HFF-Myc (cell line): ENCODE measurements at regions not wholly inside any gene's neighbourhood (a gene's known extent, or its start where the extent isn't known, plus 50 kb on each side); places are given as distances from the start of the nearest gene placed in this dataset.

Experiments
- DNase-seq: peaks from one replicate; pipeline ENCODE4 v3.0.0-alpha.2; 2011; ENCODE audit warnings: low read depth; ENCODE audit errors: extremely low read depth
- H3K4me3 ChIP-seq: replicated peaks from 2 replicates; pipeline ENCODE4 v1.5.1; 2011; ENCODE audit warnings: low read depth, mild to moderate bottlenecking, control low read depth, low read length
- TF ChIP-seq, protein P1 (sequence below): IDR thresholded peaks from 2 replicates; pipeline ENCODE4 v1.5.1; 2012; ENCODE audit warnings: mild to moderate bottlenecking, low read depth, low read length, control low read depth; ENCODE audit errors: missing control alignments

DNA sequence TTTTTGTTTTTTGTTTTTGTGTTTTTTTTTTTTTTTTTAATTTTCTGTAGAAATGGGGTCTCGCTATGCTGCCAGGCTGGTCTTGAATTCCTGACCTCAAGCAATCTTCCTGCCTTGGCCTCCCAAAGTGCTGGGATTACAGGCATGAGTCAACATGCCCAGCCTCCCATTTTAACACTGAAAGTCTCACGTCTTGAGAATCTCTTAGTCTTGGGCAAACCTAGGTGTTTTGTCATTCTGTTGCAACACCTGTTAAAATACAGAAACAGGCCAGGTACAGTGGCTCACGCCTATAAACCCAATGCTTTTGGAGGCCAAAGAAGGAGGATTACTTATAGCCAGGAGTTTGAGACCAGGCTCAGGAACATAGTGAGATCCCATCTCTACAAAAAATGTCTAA, 599.0 kb downstream of the TLR4 start:
- TF ChIP-seq, protein P1, sequence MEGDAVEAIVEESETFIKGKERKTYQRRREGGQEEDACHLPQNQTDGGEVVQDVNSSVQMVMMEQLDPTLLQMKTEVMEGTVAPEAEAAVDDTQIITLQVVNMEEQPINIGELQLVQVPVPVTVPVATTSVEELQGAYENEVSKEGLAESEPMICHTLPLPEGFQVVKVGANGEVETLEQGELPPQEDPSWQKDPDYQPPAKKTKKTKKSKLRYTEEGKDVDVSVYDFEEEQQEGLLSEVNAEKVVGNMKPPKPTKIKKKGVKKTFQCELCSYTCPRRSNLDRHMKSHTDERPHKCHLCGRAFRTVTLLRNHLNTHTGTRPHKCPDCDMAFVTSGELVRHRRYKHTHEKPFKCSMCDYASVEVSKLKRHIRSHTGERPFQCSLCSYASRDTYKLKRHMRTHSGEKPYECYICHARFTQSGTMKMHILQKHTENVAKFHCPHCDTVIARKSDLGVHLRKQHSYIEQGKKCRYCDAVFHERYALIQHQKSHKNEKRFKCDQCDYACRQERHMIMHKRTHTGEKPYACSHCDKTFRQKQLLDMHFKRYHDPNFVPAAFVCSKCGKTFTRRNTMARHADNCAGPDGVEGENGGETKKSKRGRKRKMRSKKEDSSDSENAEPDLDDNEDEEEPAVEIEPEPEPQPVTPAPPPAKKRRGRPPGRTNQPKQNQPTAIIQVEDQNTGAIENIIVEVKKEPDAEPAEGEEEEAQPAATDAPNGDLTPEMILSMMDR: no peak
- no peak overlapping the region for H3K4me3 ChIP-seq
- no peak for DNase-seq

DNA sequence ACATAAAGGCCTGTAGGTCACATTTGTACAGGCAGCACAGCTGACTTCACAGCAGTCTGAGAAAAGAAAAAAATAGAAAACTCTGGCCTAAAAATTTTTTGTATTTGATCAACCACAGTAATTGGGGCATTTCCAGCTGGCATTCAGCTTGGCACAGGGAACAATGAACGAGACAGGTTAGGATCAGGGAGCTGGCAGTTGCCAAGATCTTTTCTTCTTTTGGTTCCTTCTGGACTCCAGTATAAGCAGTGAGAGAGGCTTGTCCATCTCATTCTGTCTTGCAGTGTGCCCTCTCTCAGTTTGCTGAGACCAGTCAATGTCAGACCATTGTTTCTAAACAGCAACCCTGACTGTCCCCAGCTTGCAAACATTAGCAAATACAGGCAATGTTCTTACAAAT, 601.1 kb downstream of the TLR4 start:
- TF ChIP-seq, protein P1: no peak
- no peak for DNase-seq
- no peak overlapping the region for H3K4me3 ChIP-seq

DNA sequence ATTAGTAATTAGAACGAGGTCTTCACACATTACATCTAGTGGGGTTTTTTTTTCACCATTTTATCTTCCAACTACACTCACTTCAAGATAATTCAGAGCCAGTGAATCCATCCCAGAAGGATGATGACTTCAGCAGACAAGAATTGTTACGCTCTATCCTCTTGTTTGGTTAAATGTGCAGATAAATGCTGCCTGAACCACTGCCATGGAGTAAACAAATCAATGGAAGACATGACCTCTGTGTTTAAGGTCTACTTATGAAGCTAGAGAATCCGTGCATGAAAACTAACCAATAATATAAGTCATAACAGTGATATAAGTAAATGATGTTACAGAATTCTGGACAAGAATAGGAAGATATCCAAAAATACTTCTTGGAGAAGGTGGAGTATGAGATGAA, 602.6 kb downstream of the TLR4 start:
- no peak overlapping the region for H3K4me3 ChIP-seq
- DNase-seq: no peak
- TF ChIP-seq, protein P1: no peak

DNA sequence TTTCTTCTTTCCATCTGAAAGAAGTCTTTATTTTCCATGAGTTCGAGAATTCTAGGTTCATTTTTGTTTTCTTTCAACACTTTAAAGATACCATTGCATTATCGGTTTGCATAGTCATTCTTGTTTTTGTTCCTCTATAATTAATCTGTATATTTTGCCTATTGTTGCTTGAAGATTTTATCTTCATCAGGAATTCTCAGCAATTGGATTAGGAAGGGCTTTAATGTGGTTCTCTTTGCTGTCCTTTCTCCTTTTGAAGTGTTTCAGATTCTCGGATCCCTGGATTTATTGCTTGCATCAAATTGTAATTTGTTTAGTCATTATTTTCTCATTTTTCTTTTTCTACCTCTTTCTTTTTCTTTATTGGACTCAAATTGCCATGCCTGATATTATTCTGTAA, 609.8 kb downstream of the TLR4 start:
- DNase-seq: no peak
- TF ChIP-seq, protein P1: no peak
- H3K4me3 ChIP-seq: no peak overlapping the region

DNA sequence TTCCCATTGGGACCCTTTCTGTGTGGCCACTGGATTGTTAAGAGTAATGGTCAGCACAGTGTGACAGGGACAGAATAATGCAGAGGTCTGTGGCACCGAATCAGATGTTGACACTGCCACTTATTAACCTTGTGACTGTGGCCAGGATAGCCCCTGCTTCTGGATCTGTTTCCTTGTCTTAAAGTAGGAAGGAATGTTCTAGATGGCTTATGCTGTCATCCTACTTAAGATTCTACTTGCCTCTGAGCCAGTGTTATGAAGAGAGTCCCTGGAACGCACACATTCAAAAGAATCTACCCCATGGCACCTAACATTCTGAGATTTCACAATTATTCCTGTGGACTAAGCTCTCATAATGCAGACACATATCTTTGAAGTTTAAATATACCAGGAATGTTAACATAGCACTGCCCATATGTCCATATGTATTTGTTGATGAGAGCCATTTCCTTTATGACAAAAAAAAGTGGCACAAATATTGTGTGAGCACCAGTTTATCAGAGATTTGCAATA, 612.7 kb downstream of the TLR4 start:
- TF ChIP-seq, protein P1: no peak
- DNase-seq: no peak

DNA sequence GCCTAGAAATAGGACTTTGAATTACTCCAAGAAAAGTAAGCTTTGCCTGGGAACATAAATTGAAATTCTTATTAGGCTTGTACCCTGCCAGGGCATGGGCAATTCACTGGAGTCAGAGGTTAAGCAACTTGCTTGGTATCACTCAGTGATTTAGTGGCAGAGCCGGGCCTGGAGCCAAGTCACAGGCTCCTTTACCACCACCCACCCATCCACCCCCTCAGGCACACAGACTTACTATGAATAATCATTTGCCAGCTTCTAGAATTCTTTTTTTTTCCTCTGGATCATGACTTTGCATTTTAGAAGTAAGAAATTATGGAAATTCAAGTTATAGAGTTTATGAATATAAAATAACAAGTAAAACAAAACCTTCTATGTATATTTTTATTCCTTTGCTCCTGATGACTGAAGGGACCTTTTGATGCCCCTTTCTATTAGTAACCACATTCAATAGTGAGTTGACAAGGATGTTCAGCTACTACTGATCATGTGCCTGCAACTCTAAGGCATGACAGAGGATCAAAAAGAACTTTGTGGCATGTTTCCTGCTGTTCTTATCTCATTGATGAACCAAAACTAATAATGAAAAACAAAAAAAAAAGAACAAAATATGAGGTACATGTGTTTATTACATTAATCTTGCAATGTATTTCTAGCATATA, 614.7 kb downstream of the TLR4 start:
- no peak for DNase-seq

More for the DNA sequence above, 612.7 kb downstream of the TLR4 start:
- H3K4me3 ChIP-seq: no peak overlapping the region

More for the DNA sequence above, 614.7 kb downstream of the TLR4 start:
- TF ChIP-seq, protein P1: no peak
- H3K4me3 ChIP-seq: no peak overlapping the region
